ENCODE measurements at regions not wholly inside any gene's neighbourhood (a gene's known extent, or its start where the extent isn't known, plus 50 kb on each side); places are given as distances from the start of the nearest gene placed in this dataset.
"Not testable (repeated sequence)": the region's sequence is repeated elsewhere in the genome, so short reads cannot be mapped to it uniquely, and the experiment has no call there.

DNA sequence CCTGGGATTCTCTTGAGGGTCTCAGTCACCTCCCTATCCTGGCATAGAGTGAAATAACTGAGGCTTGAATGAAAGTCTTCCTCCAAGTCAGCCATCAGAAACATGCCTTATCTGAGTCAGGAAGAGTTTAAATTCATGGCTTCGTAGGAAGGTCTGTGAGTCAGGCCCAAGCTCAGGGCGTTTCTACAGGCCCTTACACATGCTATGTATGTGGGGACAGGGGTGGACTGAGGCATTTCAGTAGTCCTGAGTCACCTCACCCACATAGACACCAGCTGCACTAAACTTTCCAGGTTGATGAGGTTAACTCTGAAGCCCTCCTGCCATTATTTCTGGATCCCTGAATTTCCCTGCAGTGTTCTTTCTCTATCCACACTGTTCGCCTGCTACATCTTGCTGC lies 134.6 kb upstream of the RCN1 start:
- DNase-seq: no peak

GRCh38 chr11:31955838-31956237 lies 135.0 kb upstream of the RCN1 start:
- DNase-seq: no peak

DNA sequence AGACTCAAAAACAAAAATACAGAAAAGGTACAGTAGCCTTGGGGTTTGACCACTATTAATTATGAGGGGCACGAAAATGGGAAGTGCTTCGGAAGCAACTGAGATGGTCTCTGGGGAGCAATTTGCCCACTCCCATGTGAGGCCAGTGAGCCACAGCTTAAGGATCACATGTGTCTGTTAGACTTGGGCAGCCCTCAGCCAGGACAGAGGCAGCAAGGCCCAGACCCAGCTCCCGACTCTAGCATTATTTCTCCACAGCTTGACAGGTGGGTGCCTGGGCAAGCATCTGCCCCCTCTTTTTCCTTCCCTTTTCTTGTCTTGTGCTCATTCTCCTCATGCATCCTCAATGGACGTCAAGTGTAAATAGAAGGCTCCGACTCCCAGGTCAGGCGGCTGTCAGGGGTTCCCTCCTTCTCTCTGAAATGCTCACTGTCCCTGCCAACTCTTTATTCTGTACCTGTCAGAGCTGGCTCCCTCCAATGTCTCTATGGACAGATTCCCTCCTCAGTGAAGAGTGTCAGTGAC lies 137.0 kb upstream of the RCN1 start:
- no peak for DNase-seq

DNA sequence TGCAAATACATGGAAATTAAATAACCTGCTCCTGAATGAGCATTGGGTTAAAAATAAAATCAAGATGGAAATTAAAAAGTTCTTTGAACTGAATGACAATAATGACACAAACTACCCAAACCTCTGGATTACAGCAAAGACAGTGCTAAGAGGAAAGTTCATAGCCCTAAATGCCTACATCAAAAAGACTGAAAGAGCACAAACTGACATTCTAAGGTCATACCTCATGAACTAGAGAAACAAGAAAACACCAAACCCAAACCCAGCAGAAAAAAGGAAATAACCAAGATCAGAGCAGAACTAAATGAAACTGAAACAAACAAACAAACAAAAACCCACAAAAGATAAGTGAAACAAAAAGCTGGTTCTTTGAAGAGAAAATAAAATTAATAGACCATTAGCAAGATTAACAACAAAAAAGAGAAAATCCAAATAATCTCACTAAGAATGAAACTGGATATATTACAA lies 138.6 kb upstream of the PAX6 start:
- not testable (repeated sequence) for DNase-seq

- DNase-seq: no peak
Observed at GRCh38 chr11:31947051-31947450, 135.9 kb upstream of the PAX6 start.

DNA sequence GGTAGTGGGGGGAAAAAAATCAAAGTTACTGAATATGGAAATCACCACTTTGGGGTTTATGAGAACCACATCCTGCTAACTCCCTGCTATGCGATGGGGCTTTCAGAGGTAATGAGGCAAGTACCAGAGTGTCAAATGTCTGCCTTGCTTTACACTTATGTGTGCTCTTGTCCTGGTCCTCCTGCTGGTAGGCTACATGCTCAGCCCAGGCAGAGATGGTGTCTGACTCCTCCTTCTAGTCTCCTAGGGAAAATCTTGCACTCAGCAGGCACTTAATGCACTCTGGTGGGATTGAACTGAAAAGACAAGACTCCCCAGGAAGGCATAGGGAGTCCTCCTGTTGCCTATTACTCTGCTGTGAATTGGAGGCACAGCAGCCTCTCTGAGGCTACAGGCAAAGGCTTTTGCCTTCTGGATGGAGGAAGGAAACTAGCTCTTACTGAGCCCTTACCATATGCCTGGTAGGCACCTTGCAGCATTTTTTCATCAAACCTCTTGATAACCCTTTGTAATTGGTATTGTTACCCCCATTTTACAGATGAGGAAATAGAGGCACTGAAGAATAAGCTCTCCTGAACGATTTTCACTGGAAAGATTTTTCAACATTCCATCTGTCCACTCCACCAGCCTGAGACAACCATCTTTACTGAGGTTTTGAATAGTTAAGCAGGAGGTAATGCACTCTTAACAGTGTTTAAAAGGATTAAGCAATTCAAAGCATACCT lies 132.1 kb upstream of the PAX6 start:
- peak; percentile 5 for DNase-seq

- DNase-seq: peak; percentile 15
Observed at GRCh38 chr11:31940371-31941037, 129.4 kb upstream of the PAX6 start.

DNA sequence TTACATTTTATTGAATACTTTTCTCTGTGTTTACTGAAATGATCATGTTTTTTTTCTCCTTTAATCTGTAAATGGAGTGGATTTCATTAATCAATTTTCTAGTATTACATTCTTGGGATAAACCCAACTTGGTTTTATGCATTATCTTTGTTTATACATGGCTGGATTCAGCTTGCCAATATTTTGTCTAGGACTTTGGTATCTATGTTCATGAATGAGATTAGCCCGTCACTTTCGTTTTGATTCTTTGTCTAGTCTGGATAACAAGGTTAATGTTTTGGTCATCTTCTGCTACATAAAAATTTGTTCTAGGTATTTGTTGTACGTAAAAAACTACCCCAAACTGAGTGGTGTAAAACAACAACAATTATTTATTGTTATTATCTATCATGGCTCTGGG lies 127.9 kb upstream of the PAX6 start:
- no peak for DNase-seq

DNA sequence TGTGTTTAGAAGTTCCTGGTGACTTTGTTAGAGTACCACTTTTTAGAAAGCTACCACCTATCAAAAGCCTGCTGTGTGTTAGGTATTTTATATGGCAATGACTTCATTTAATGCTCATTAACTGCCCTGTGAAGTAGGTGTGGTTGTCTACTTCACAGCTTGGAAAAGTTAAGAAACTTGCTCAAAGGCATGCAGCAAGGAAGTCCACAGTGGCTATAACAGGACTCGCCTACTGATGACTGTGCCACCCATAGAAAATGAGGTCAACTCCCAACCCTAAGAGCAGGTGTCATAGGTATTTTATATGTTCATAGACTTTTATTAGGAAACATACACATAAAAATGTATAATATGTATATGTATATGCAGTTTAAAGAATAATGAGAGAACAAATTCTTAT lies 125.2 kb upstream of the PAX6 start:
- DNase-seq: no peak

DNA sequence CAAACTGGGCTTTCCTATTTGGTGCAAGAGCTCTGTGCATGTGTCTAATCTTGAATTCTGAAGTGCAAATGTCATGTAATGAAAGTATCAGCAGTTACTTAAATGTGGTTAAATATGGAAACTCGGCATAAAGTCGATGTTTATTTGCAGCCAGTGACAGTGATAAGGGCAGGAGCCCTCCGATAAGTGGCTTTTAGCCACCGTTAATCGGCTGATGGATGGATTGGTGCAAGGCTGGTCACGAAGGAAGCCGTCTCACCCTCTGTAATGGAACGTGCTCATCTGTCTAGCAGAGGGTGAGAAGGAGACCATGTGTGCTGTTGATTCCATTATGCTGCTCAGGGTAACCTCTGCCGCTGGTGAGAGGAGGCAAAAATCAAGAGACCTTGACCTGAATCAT lies 121.8 kb upstream of the PAX6 start:
- no peak for DNase-seq

DNA sequence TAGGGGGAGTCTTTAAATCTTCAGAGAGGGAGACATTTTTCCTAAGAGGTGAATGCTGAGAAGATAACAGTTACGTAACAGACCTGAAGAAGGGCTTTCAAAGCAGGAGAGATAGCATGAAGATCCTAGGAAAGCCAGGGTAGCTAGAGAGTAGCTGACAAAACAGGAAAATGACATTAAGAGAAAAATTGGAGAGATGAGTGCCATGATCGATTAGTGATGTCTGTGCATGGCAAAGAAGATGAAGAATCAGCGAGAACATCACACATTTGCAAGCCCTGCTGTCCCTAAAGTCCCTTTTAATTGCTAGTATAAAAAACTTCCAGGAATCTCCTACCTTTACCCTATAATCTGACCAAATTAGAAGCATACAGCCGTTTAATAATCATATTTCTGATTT lies 116.9 kb upstream of the PAX6 start:
- DNase-seq: no peak

- no peak for DNase-seq
Observed at GRCh38 chr11:31926816-31927528, 115.8 kb upstream of the PAX6 start.

- no peak for DNase-seq
Observed at GRCh38 chr11:31926106-31926505, 115.0 kb upstream of the PAX6 start.

GRCh38 chr11:31922450-31922849 lies 111.3 kb upstream of the PAX6 start:
- no peak for DNase-seq

GRCh38 chr11:31921081-31921480 lies 110.0 kb upstream of the PAX6 start:
- peak; percentile 58 for DNase-seq

- no peak for DNase-seq
Observed at GRCh38 chr11:31919175-31919574, 108.1 kb upstream of the PAX6 start.

DNA sequence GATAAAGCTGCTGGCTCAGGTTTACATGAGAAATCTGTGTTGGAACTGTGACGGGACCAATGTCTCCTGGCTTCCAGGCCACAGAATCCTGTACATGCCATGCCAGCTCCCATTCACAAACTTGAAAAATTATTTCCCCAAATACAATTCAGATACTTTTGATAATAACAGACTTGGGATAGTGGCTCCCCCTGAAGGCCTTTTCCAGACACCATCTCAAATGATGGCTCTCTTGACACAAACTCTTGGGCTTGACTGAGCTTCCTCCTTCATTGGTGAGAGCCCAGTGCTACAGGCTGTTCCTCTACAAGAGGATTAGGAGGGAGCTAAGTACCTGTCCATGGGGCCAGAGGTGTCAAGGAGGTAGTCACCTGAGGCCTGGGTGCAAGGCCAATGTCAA lies 104.7 kb upstream of the PAX6 start:
- DNase-seq: no peak

DNA sequence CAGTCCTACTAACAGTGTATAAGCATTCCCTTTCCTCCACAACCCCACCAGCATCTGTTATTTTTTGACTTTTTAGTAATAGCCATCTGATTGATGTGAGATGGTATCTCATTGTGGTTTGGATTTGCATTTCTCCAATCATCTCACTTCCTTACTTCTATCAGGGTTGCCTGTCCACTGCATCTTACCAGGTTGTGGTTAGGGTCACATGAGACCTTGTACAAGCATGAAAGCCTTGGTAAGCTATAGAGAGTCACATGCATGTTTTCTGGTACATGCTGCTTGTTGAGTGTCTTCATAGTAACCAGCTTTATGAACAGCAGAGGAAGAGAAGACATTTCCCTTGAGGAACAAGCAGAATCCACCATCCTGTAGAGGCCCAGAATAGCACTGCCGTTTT lies 102.9 kb upstream of the PAX6 start:
- DNase-seq: no peak

- no peak for DNase-seq
Observed at GRCh38 chr11:31912808-31913207, 101.7 kb upstream of the PAX6 start.

GRCh38 chr11:31910950-31911576 lies 99.9 kb upstream of the PAX6 start:
- DNase-seq: no peak

DNA sequence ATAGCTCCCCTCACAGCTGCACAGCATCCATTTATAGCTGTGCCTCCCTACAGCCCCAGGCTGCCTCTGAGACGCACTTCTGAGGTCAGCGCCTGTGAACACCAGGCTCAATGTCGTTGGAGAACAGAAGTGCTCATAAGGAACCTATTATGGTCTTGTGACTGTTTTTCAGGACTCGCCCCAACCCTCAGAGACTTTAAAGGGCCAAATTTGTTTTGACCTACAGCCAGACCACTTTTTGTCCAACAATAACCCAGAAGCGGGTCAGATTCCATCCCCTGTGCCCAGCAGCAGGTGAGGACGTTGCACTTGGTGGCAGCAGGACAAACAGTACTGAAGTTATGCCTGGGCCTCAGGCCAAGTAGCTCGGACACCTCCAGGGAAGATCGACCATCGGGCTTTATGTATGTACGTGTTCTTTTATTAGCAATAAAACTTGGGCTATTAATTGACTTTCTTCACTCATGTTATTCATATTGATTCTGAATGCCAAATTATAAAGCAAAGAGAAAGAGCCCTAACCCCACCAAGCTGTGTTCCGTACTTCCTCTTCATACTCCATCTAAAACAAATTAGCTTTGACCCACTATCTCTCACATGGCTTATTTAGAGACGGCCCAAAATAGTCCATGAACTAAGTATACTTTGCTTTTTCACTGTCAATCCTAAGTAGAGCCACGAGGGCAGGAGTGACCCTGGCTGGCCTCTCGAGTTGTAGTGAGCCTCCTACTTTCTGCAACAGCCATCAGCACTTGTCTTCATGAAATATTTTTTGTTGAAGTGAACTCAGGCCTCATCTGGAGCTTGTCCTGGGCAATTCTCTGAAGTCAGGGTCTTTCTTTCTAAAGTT lies 92.3 kb upstream of the PAX6 start:
- DNase-seq: no peak

GRCh38 chr11:31902706-31903105 lies 91.6 kb upstream of the PAX6 start:
- no peak for DNase-seq
